Endothelial cell of umbilical vein (primary cell): ENCODE measurements at regions not wholly inside any gene's neighbourhood (a gene's known extent, or its start where the extent isn't known, plus 50 kb on each side); places are given as distances from the start of the nearest gene placed in this dataset.

Experiments
- BruUV-seq: library from RNA; stranded (reverse); fragments of 400-500 nt; replicated peaks from 2 replicates; lab custom pipeline; 2021; lab: Mats Ljungman, UMichigan
- CTCF ChIA-PET: fragments of 300-600, 350-600 bp; sonication (Branson Sonifier 250); formaldehyde crosslinking; loops from one replicate; lab custom pipeline; 2021; ENCODE audit warnings: antibody characterized with exemption, inconsistent platforms; lab: Charles Lee
- POLR2A ChIA-PET: fragments of 300-600, 350-600 bp; sonication (Branson Sonifier 250); formaldehyde crosslinking; loops from one replicate; lab custom pipeline; 2021; ENCODE audit warnings: antibody characterized with exemption, inconsistent platforms; lab: Charles Lee
- DNase-seq: peaks from one replicate; pipeline ENCODE4 v3.0.0-alpha.2; 2011; ENCODE audit warnings: low read depth, low spot score
- FAIRE-seq: peaks from 2 replicates; lab custom pipeline; 2011; peaks lifted over from hg19 to GRCh38; lab: Jason Lieb, UNC
- H2AFZ ChIP-seq: 2 replicates; pipeline ENCODE4 v1.6.0; 2012; ENCODE audit warnings: low read depth, low read length, control low read depth, inconsistent platforms
- H3K27ac ChIP-seq: 2 replicates; pipeline ENCODE4 v1.5.1; 2011; ENCODE audit warnings: low read depth, mild to moderate bottlenecking, control low read depth, low read length, moderate library complexity; ENCODE audit not compliant: insufficient read depth
- H3K27me3 ChIP-seq, 2 experiments: 2 replicates each; pipeline versions ENCODE4 v1.6.0 to v1.6.1; 2011; ENCODE audit warnings: low read length in 2 of 2, mixed read lengths in 1 of 2; ENCODE audit not compliant: control insufficient read depth in 2 of 2, insufficient read depth in 2 of 2
- H3K36me3 ChIP-seq, 2 experiments: 2 replicates in 1 of 2; 3 replicates in 1 of 2; pipeline ENCODE4 v1.5.1; 2011; ENCODE audit warnings: low read length in 2 of 2, mild to moderate bottlenecking in 1 of 2, moderate library complexity in 1 of 2; ENCODE audit not compliant: control insufficient read depth in 2 of 2, insufficient read depth in 2 of 2; ENCODE audit errors: extremely low read depth in 1 of 2
- H3K4me1 ChIP-seq: 3 replicates; pipeline ENCODE4 v1.5.1; 2011; ENCODE audit warnings: mild to moderate bottlenecking, low read length; ENCODE audit not compliant: control insufficient read depth, insufficient read depth; ENCODE audit errors: extremely low read depth
- H3K4me2 ChIP-seq: 2 replicates; pipeline ENCODE4 v1.6.1; 2011; ENCODE audit warnings: low read length, control low read depth, mixed read lengths; ENCODE audit not compliant: insufficient read depth
- H3K4me3 ChIP-seq, 3 experiments: fragments of 200-600 bp in 1 of 3; sonication (generic), shearing (Covaris generic) in 1 of 3; replicated peaks in 1 of 3; 2 replicates each; pipeline ENCODE4 v1.5.1; 2011 to 2016; ENCODE audit warnings: control low read depth in 3 of 3, low read length in 3 of 3, mild to moderate bottlenecking in 2 of 3, inconsistent platforms in 1 of 3, low read depth in 1 of 3, moderate library complexity in 1 of 3; ENCODE audit not compliant: insufficient read depth in 1 of 3
- H3K79me2 ChIP-seq: 2 replicates; pipeline ENCODE4 v1.6.0; 2012; ENCODE audit warnings: low read length, inconsistent platforms; ENCODE audit not compliant: control insufficient read depth, insufficient read depth
- H3K9ac ChIP-seq: replicated peaks from 2 replicates; pipeline ENCODE3; 2011; ENCODE audit warnings: low read length, control low read depth; ENCODE audit not compliant: insufficient read depth; ENCODE audit errors: extremely low read depth
- H3K9me1 ChIP-seq: replicated peaks from 3 replicates; pipeline ENCODE4 v1.6.0; 2011; ENCODE audit warnings: mild to moderate bottlenecking, low read length; ENCODE audit not compliant: control insufficient read depth, insufficient read depth; ENCODE audit errors: extremely low read depth
- H3K9me3 ChIP-seq: replicated peaks from 2 replicates; pipeline ENCODE4 v1.5.1; 2012; ENCODE audit warnings: low read length, inconsistent platforms; ENCODE audit not compliant: control insufficient read depth, insufficient read depth
- H4K20me1 ChIP-seq: replicated peaks from 2 replicates; pipeline ENCODE3; 2011; ENCODE audit warnings: mild to moderate bottlenecking, low read length; ENCODE audit not compliant: control insufficient read depth, insufficient read depth; ENCODE audit errors: extremely low read depth
- EZH2 ChIP-seq: IDR thresholded peaks from 2 replicates; pipeline ENCODE4 v1.6.1; 2012; ENCODE audit warnings: borderline replicate concordance, low read depth, mild to moderate bottlenecking, moderate library complexity, low read length, inconsistent platforms; ENCODE audit not compliant: severe bottlenecking
- FOS ChIP-seq: IDR thresholded peaks from 2 replicates; pipeline ENCODE4 v1.6.1; 2011; ENCODE audit warnings: mild to moderate bottlenecking, low read length, moderate library complexity, borderline replicate concordance; ENCODE audit not compliant: insufficient read depth
- GATA2 ChIP-seq: IDR thresholded peaks from 2 replicates; pipeline ENCODE4 v1.7.0; 2011; ENCODE audit warnings: low read depth, mild to moderate bottlenecking, moderate library complexity, mixed read lengths, low read length; ENCODE audit not compliant: insufficient read length, insufficient read depth
- JUN ChIP-seq: IDR thresholded peaks from 2 replicates; pipeline ENCODE4 v1.6.1; 2011; ENCODE audit warnings: borderline replicate concordance, low read depth; ENCODE audit not compliant: insufficient read length, insufficient read depth
- MYC ChIP-seq: IDR thresholded peaks from one replicate; pipeline ENCODE4 v1.6.1; 2011; ENCODE audit warnings: mild to moderate bottlenecking, low read depth, low read length
- POLR2A ChIP-seq: IDR thresholded peaks from 2 replicates; pipeline ENCODE4 v1.6.1; 2012; ENCODE audit warnings: low read depth, mild to moderate bottlenecking, control low read depth, low read length
- POLR2AphosphoS5 ChIP-seq: IDR thresholded peaks from 2 replicates; pipeline ENCODE4 v1.6.1; 2012; ENCODE audit warnings: low read depth, mild to moderate bottlenecking, control low read depth, low read length, moderate library complexity; ENCODE audit not compliant: insufficient read depth
- dilution Hi-C: fragments of 300-500 bp; cut with MboI; formaldehyde crosslinking; loops from one replicate; pipeline ENCODE4 v1.15.0; 2019; ENCODE audit warnings: low sequenced_read_pairs; ENCODE audit not compliant: extremely low pct_ligation_motif_present
- intact Hi-C: fragments of 100-400 bp; cut with micrococcal nuclease; formaldehyde crosslinking; loops from one replicate; pipeline ENCODE4 v1.10.0; 2022
- TF ChIP-seq, protein P1 (sequence below), 2 donors: IDR thresholded peaks; 1 replicate in 1 of 2; 2 replicates in 1 of 2; pipeline ENCODE4 v1.5.1; 2011; ENCODE audit warnings: low read length in 2 of 2, mild to moderate bottlenecking in 2 of 2, moderate library complexity in 2 of 2, control low read depth in 1 of 2, inconsistent platforms in 1 of 2, low read depth in 1 of 2; ENCODE audit not compliant: insufficient read depth in 1 of 2; ENCODE audit errors: extremely low read depth in 1 of 2
- TF ChIP-seq, protein P2 (sequence below): IDR thresholded peaks from 2 replicates; pipeline ENCODE4 v1.6.1; 2011; ENCODE audit not compliant: insufficient read depth, insufficient read length

DNA sequence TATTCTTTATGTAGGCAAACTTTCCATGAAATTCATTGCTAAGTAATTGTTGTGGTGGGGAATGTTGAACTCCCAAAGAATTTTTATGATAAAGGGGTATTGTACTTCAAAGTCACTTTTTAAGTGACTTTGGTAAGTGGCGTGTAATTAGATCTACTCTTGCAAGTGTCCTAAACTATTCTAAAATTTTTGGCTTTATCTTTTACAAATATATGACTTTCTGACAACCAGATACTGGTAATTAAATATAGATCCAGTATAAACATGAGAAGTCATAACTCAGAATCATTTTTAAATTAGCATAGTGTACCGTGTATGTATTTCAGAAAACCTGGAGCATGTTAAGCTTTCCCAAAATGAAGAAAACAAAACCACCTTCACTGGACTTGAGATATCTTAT is 84.7 kb upstream of the HGF start:
- Histone ChIP-seq H3K4me1 (no peaks in the 10 kb centered on the region), H3K9me1 (no peaks in the 10 kb centered on the region), H3K9ac (no peak overlapping the region), H3K9me3 (no peaks in the 10 kb centered on the region), H3K4me2 (no peak overlapping the region), H3K79me2 (no peaks in the 10 kb centered on the region), H3K36me3 (no peaks in the 10 kb centered on the region), H3K27me3 (no peaks in the 10 kb centered on the region), H3K27ac (no peak overlapping the region), H2AFZ (no peak overlapping the region), H3K4me3 (no peak overlapping the region), H4K20me1 (no peaks in the 10 kb centered on the region)
- no TSS peak for BruUV-seq
- intact Hi-C loops (no loop called here), dilution Hi-C loops (no loop called here)
- DNase-seq (no peak), FAIRE-seq (no peak)
- ChIA-PET CTCF (no interaction called here), POLR2A (no interaction called here)
- TF ChIP-seq JUN, result no peak
- TF ChIP-seq MYC, result no peak
- TF ChIP-seq FOS, result no peak
- TF ChIP-seq, protein P1, sequence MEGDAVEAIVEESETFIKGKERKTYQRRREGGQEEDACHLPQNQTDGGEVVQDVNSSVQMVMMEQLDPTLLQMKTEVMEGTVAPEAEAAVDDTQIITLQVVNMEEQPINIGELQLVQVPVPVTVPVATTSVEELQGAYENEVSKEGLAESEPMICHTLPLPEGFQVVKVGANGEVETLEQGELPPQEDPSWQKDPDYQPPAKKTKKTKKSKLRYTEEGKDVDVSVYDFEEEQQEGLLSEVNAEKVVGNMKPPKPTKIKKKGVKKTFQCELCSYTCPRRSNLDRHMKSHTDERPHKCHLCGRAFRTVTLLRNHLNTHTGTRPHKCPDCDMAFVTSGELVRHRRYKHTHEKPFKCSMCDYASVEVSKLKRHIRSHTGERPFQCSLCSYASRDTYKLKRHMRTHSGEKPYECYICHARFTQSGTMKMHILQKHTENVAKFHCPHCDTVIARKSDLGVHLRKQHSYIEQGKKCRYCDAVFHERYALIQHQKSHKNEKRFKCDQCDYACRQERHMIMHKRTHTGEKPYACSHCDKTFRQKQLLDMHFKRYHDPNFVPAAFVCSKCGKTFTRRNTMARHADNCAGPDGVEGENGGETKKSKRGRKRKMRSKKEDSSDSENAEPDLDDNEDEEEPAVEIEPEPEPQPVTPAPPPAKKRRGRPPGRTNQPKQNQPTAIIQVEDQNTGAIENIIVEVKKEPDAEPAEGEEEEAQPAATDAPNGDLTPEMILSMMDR (IDR thresholded peaks at IDR 0.05; ENCODE audit: extremely low read depth in 1 of 2, insufficient read depth in 1 of 2, low read depth in 1 of 2, low read length in 2 of 2), result no peak
- TF ChIP-seq GATA2, result no peak
- TF ChIP-seq POLR2A, result no peak
- TF ChIP-seq, protein P2, sequence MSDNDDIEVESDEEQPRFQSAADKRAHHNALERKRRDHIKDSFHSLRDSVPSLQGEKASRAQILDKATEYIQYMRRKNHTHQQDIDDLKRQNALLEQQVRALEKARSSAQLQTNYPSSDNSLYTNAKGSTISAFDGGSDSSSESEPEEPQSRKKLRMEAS, result no peak
- no peak for TF ChIP-seq POLR2AphosphoS5
- TF ChIP-seq EZH2, result no peak
